Neural progenitor cell (in vitro differentiated cells): ENCODE measurements at regions not wholly inside any gene's neighbourhood (a gene's known extent, or its start where the extent isn't known, plus 50 kb on each side); places are given as distances from the start of the nearest gene placed in this dataset.

Source experiments
- EZH2 ChIP-seq: fragments of 200-600 bp; sonication (generic); IDR thresholded peaks from 2 replicates; pipeline ENCODE4 v1.6.1; 2017; ENCODE audit warnings: antibody characterized with exemption, mild to moderate bottlenecking, moderate library complexity
- TF ChIP-seq, protein P1 (sequence below): fragments of 200-600 bp; sonication (generic); IDR thresholded peaks from 2 replicates; pipeline ENCODE4 v1.5.1; 2017; ENCODE audit warnings: antibody characterized with exemption, mild to moderate bottlenecking

DNA sequence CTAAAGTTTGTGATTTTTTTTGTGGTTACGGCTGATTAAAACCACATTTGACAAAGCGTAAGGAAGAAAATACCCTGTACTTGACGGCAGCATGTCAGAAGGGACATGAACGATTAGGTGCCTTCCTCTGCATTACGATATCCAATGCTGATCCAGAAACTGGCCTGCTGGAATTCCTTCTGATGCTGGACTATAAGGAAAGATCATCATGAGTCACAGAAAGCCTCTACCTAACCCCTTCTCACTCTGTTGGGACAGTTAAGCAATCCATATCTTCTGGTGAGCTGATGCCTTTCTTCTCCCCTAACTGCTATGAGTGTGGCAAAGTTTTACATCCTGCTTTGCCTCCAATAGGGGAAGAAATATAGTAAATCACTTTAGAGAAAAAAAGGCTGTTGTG, 78.4 kb upstream of the PAPPA start:
- no peak for TF ChIP-seq EZH2
- TF ChIP-seq, protein P1, sequence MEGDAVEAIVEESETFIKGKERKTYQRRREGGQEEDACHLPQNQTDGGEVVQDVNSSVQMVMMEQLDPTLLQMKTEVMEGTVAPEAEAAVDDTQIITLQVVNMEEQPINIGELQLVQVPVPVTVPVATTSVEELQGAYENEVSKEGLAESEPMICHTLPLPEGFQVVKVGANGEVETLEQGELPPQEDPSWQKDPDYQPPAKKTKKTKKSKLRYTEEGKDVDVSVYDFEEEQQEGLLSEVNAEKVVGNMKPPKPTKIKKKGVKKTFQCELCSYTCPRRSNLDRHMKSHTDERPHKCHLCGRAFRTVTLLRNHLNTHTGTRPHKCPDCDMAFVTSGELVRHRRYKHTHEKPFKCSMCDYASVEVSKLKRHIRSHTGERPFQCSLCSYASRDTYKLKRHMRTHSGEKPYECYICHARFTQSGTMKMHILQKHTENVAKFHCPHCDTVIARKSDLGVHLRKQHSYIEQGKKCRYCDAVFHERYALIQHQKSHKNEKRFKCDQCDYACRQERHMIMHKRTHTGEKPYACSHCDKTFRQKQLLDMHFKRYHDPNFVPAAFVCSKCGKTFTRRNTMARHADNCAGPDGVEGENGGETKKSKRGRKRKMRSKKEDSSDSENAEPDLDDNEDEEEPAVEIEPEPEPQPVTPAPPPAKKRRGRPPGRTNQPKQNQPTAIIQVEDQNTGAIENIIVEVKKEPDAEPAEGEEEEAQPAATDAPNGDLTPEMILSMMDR: no peak
